Esophagus squamous epithelium (tissue), 4 donors: ENCODE measurements at regions not wholly inside any gene's neighbourhood (a gene's known extent, or its start where the extent isn't known, plus 50 kb on each side); places are given as distances from the start of the nearest gene placed in this dataset.
"Not testable (repeated sequence)": the region's sequence is repeated elsewhere in the genome, so short reads cannot be mapped to it uniquely, and the experiment has no call there.

ENCODE experiments used
- POLR2A ChIP-seq, 4 donors: fragments of 450-650 bp; IDR thresholded peaks; one replicate each; pipeline ENCODE4 v1.6.1; 2017; ENCODE audit warnings: antibody characterized with exemption in 4 of 4, mild to moderate bottlenecking in 4 of 4, moderate library complexity in 3 of 4
- TF ChIP-seq, protein P1 (sequence below), 6 experiments: fragments of 450-650 bp in 4 of 6; fragments of 200-600 bp in 2 of 6; sonication (generic) in 2 of 6; IDR thresholded peaks; one replicate each; pipeline ENCODE4 v1.5.1; 2016 to 2019; ENCODE audit warnings: antibody characterized with exemption in 6 of 6, mild to moderate bottlenecking in 4 of 6, moderate library complexity in 4 of 6

DNA sequence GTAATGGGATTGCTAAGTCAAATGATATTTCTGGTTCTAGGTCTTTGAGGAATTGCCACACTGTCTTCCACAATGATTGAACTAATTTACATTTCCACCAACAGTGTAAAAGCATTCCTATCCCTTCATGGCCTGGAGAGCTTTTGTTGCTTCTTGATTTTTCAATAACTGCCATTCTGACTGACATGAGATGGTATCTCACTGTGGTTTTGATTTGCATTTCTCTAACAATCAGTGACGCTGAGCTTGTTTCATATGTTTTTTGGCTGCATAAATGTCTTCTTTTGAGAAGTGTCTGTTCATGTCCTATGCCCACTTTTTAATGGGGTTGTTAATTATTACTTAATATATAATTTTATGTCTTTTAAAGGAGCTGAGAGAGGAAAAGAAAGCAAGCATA is 177.7 kb upstream of the VLDLR start:
- TF ChIP-seq, protein P1, sequence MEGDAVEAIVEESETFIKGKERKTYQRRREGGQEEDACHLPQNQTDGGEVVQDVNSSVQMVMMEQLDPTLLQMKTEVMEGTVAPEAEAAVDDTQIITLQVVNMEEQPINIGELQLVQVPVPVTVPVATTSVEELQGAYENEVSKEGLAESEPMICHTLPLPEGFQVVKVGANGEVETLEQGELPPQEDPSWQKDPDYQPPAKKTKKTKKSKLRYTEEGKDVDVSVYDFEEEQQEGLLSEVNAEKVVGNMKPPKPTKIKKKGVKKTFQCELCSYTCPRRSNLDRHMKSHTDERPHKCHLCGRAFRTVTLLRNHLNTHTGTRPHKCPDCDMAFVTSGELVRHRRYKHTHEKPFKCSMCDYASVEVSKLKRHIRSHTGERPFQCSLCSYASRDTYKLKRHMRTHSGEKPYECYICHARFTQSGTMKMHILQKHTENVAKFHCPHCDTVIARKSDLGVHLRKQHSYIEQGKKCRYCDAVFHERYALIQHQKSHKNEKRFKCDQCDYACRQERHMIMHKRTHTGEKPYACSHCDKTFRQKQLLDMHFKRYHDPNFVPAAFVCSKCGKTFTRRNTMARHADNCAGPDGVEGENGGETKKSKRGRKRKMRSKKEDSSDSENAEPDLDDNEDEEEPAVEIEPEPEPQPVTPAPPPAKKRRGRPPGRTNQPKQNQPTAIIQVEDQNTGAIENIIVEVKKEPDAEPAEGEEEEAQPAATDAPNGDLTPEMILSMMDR (IDR thresholded peaks at IDR 0.05): not testable (repeated sequence)
- TF ChIP-seq POLR2A (IDR thresholded peaks at IDR 0.05): not testable (repeated sequence)
